Testis (tissue), 2 donors: ENCODE measurements at regions not wholly inside any gene's neighbourhood (a gene's known extent, or its start where the extent isn't known, plus 50 kb on each side); places are given as distances from the start of the nearest gene placed in this dataset.

Experiments
- DNase-seq: peaks from one replicate; pipeline ENCODE4 v3.0.0-alpha.2; 2019
- H3K27ac ChIP-seq, 2 donors: fragments of 200-600 bp; sonication (generic); one replicate each; pipeline ENCODE4 v1.5.1; 2019
- H3K27me3 ChIP-seq: fragments of 200-600 bp; sonication (generic); one replicate; pipeline ENCODE4 v1.5.1; 2019
- H3K36me3 ChIP-seq: fragments of 200-600 bp; sonication (generic); one replicate; pipeline ENCODE4 v1.5.1; 2017; ENCODE audit warnings: low read depth; ENCODE audit errors: missing control alignments
- H3K4me1 ChIP-seq: fragments of 200-600 bp; sonication (generic); one replicate; pipeline ENCODE4 v1.5.1; 2019
- H3K4me3 ChIP-seq, 2 donors: fragments of 200-600 bp; sonication (generic); one replicate each; pipeline ENCODE4 v1.5.1; 2017 to 2019
- H3K9me3 ChIP-seq: fragments of 200-600 bp; sonication (generic); one replicate; pipeline ENCODE4 v1.5.1; 2017
- POLR2A ChIP-seq: fragments of 450-650 bp; IDR thresholded peaks from one replicate; pipeline ENCODE4 v1.6.1; 2017; ENCODE audit warnings: antibody characterized with exemption, mild to moderate bottlenecking, moderate library complexity
- WGBS, 2 donors: methylation state at CpG; one replicate each; pipeline ENCODE4 v1.1.5; 2018; 5-methylcytosine and 5-hydroxymethylcytosine counted together
- intact Hi-C: fragments of 100-400 bp; cut with DNase I; formaldehyde crosslinking; loops from one replicate; pipeline ENCODE4 v1.15.1; 2023; ENCODE audit warnings: low total_unique reads
- TF ChIP-seq, protein P1 (sequence below), 3 experiments: fragments of 450-650 bp in 2 of 3; fragments of 200-600 bp in 1 of 3; sonication (generic) in 1 of 3; IDR thresholded peaks; one replicate each; pipeline ENCODE4 v1.5.1; 2016 to 2019; ENCODE audit warnings: antibody characterized with exemption in 3 of 3, mild to moderate bottlenecking in 2 of 3, moderate library complexity in 1 of 3

DNA sequence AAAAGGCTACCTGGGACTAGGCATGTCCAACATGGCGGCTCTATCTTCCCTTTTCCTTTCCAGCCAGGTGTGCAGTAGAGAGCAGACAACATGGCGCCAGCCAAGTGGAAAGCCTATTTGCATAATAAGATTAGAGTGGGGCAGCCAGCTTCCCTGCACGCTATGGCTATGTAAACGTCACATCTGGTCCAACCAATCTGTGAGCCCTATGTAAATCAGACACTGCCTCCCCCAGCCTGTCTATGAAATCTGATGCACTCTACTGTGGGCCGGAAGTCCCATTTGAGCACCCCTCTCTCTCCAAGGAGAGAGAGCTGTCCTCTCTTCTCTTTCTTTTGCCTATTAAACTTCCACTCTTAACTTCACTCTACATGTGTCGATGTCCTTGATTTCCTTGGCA, 984.9 kb upstream of the AUTS2 start:
- Histone ChIP-seq H3K36me3 (no peaks in the 10 kb centered on the region), H3K27me3 (no peaks in the 10 kb centered on the region), H3K4me3 (no peak overlapping the region), H3K9me3 (no peaks in the 10 kb centered on the region), H3K4me1 (no peaks in the 10 kb centered on the region), H3K27ac (no peak overlapping the region)
- intact Hi-C loops = no loop called here
- TF ChIP-seq, protein P1, sequence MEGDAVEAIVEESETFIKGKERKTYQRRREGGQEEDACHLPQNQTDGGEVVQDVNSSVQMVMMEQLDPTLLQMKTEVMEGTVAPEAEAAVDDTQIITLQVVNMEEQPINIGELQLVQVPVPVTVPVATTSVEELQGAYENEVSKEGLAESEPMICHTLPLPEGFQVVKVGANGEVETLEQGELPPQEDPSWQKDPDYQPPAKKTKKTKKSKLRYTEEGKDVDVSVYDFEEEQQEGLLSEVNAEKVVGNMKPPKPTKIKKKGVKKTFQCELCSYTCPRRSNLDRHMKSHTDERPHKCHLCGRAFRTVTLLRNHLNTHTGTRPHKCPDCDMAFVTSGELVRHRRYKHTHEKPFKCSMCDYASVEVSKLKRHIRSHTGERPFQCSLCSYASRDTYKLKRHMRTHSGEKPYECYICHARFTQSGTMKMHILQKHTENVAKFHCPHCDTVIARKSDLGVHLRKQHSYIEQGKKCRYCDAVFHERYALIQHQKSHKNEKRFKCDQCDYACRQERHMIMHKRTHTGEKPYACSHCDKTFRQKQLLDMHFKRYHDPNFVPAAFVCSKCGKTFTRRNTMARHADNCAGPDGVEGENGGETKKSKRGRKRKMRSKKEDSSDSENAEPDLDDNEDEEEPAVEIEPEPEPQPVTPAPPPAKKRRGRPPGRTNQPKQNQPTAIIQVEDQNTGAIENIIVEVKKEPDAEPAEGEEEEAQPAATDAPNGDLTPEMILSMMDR (IDR thresholded peaks at IDR 0.05) = no peak
- TF ChIP-seq POLR2A = no peak
- WGBS, 2 donors = 49 to 59% methylated on average over 6 of the region's 6 CpGs
- DNase-seq = no peak

DNA sequence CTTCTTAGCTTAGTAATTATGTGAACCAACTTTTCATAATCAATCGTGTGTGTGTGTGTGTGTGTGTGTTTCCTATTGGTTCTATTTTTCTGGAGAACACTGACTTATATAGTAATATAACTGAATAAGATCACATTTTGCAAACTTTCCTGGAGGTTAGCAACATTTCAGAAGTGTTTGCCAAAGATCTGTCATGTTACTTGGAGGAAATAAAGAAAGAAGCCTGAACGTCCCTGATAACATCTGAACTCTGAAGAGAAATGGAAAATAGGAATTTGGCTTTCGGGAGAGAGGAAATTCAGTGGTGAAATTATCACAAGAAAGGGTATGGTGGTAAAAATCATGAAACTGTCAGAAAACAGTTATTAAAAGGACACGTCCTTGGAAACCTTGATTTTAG, 984.4 kb upstream of the AUTS2 start:
- WGBS, 2 donors = 27 to 32% methylated on average over 4 of the region's 4 CpGs
- no peaks in the 10 kb centered on the region for H3K9me3 ChIP-seq
- H3K27ac ChIP-seq = no peak overlapping the region
- intact Hi-C loops = no loop called here
- H3K4me1 ChIP-seq = no peaks in the 10 kb centered on the region
- no peaks in the 10 kb centered on the region for H3K36me3 ChIP-seq
- H3K27me3 ChIP-seq = no peaks in the 10 kb centered on the region
- no peak overlapping the region for H3K4me3 ChIP-seq
- no peak for DNase-seq
- TF ChIP-seq, protein P1 (IDR thresholded peaks at IDR 0.05) = no peak
- TF ChIP-seq POLR2A = no peak

DNA sequence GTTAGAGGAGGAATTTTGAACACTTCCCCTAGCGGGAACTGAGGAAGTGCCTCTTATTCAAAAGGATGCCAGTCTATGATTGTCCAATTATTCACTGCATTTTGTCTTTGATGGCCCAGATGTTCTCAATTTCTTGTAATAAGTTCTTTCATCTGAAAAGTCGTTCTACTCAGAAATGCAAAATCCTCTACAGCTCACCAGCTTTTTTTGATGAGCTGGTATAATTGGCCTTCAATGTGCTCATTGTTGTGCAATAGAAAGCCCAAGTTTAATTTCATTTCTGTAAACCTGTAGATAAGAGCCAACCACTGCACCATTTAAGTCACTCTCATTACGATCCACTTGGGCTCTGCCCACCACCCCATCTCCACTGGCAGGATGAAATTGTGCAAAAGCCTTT, 978.7 kb upstream of the AUTS2 start:
- intact Hi-C loops = no loop called here
- Histone ChIP-seq H3K4me1 (no peaks in the 10 kb centered on the region), H3K4me3 (no peak overlapping the region), H3K27ac (no peak overlapping the region), H3K9me3 (no peaks in the 10 kb centered on the region), H3K36me3 (no peaks in the 10 kb centered on the region), H3K27me3 (no peaks in the 10 kb centered on the region)
- DNase-seq = no peak
- WGBS, 2 donors = 79 to 82% methylated on average over 3 of the region's 3 CpGs
- no peak for TF ChIP-seq POLR2A
- TF ChIP-seq, protein P1 (IDR thresholded peaks at IDR 0.05) = no peak

DNA sequence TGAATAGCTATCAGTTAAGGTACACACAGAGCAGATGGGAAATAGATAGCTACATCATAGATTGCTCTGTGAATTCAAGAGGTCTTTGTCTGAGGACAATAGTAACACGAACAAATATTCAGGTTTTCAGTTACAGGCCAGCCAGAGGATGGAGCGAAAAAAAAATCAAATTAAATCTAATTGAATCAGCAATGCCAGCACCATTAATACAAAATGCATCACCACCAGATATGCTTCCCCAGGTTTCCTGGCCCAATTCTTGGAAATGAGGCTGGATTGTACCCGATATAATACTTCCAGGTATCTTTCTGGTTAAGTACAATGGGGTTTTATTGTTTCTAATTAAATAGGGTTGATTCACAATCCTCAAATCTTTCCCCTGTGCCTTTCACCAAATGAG, 975.8 kb upstream of the AUTS2 start:
- 88 to 89% methylated on average over 3 of the region's 3 CpGs for WGBS, 2 donors
- Histone ChIP-seq H3K27me3 (no peaks in the 10 kb centered on the region), H3K36me3 (no peaks in the 10 kb centered on the region), H3K27ac (no peak overlapping the region), H3K4me1 (no peaks in the 10 kb centered on the region), H3K4me3 (no peak overlapping the region), H3K9me3 (no peaks in the 10 kb centered on the region)
- TF ChIP-seq, protein P1 (IDR thresholded peaks at IDR 0.05) = no peak
- TF ChIP-seq POLR2A = no peak
- intact Hi-C loops = no loop called here
- DNase-seq = no peak

DNA sequence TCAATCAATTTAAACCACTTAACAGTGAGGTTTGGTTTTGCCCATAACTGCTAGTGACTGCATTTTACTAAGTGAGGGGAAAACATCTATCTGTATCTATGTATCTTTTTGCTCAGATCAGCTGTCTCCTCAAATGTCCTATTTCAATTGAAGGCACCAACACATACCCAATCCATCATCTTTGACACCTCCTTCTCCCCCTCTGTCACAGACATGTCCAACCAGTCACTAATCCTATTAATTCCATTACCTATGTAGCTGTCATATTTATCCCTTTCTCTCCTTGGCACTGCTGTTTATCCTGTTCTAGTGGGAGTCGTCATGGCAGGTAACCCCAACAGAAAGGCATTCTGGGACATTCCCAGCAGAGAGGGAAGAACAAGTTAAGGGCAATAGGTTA, 975.2 kb upstream of the AUTS2 start:
- H3K9me3 ChIP-seq = no peaks in the 10 kb centered on the region
- no peaks in the 10 kb centered on the region for H3K36me3 ChIP-seq
- H3K27ac ChIP-seq = no peak overlapping the region
- no peak for DNase-seq
- WGBS, 2 donors = 84 to 86% methylated on average over 1 of the region's 1 CpG
- intact Hi-C loops = no loop called here
- H3K4me3 ChIP-seq = no peak overlapping the region
- no peaks in the 10 kb centered on the region for H3K4me1 ChIP-seq
- H3K27me3 ChIP-seq = no peaks in the 10 kb centered on the region
- TF ChIP-seq, protein P1 (IDR thresholded peaks at IDR 0.05) = no peak
- TF ChIP-seq POLR2A = no peak
